ENCODE measurements at regions not wholly inside any gene's neighbourhood (a gene's known extent, or its start where the extent isn't known, plus 50 kb on each side); places are given as distances from the start of the nearest gene placed in this dataset.

- no peak for DNase-seq
These were observed 96.0 kb upstream of the PRDM1 start for GRCh38 chr6:105990151-105990550.

- DNase-seq, result no peak
These were observed 97.1 kb upstream of the PRDM1 start for GRCh38 chr6:105988812-105989577.

GRCh38 chr6:105988321-105988720 lies 97.8 kb upstream of the PRDM1 start:
- no peak for DNase-seq

- DNase-seq, result no peak
These were observed 98.6 kb upstream of the PRDM1 start for GRCh38 chr6:105987516-105987915.

- no peak for DNase-seq
These were observed 99.1 kb upstream of the PRDM1 start for GRCh38 chr6:105986998-105987397.

GRCh38 chr6:105985816-105986632 lies 100.1 kb upstream of the PRDM1 start:
- no peak for DNase-seq

GRCh38 chr6:105985098-105985815 lies 100.9 kb upstream of the PRDM1 start:
- no peak for DNase-seq

- DNase-seq, result no peak
These were observed 102.4 kb upstream of the PRDM1 start for GRCh38 chr6:105983763-105984162.

- no peak for DNase-seq
These were observed 103.2 kb upstream of the PRDM1 start for GRCh38 chr6:105982761-105983540.

- no peak for DNase-seq
These were observed 104.2 kb upstream of the PRDM1 start for GRCh38 chr6:105981888-105982358.

GRCh38 chr6:105981002-105981887 lies 104.9 kb upstream of the PRDM1 start:
- peak; percentile 56 for DNase-seq

- no peak for DNase-seq
These were observed 107.2 kb upstream of the PRDM1 start for GRCh38 chr6:105978974-105979373.

- no peak for DNase-seq
These were observed 108.1 kb upstream of the PRDM1 start for GRCh38 chr6:105977934-105978504.

- DNase-seq, result no peak
These were observed 111.2 kb upstream of the PRDM1 start for GRCh38 chr6:105974986-105975385.

- DNase-seq, result no peak
These were observed 113.7 kb upstream of the PRDM1 start for GRCh38 chr6:105972440-105972839.

GRCh38 chr6:105968603-105969333 lies 117.4 kb upstream of the PRDM1 start:
- no peak for DNase-seq

GRCh38 chr6:105967917-105968602 lies 118.1 kb upstream of the PRDM1 start:
- DNase-seq, result no peak

GRCh38 chr6:105966481-105966880 lies 119.7 kb upstream of the PRDM1 start:
- DNase-seq, result no peak

- no peak for DNase-seq
These were observed 121.0 kb upstream of the PRDM1 start for GRCh38 chr6:105964979-105965760.

All from activated T-cell treated with anti-CD3 and anti-CD28 coated beads, Interleukin-2, amount 50 U/mL, for 1 hour (primary cell).